Left ventricle myocardium inferior (tissue), 1 donor: ENCODE measurements at regions not wholly inside any gene's neighbourhood (a gene's known extent, or its start where the extent isn't known, plus 50 kb on each side); places are given as distances from the start of the nearest gene placed in this dataset.

ENCODE experiments used
- DNase-seq: peaks from one replicate; pipeline ENCODE4 v3.0.0-alpha.2; 2020
- H3K27ac ChIP-seq: fragments of 200-600 bp; replicated peaks from 2 replicates; pipeline ENCODE4 v1.8.0; 2021
- H3K27me3 ChIP-seq: fragments of 200-600 bp; 2 replicates; pipeline ENCODE4 v1.8.0; 2021; ENCODE audit warnings: low read depth
- H3K36me3 ChIP-seq: fragments of 200-600 bp; 2 replicates; pipeline ENCODE4 v1.8.0; 2021
- H3K4me1 ChIP-seq: fragments of 200-600 bp; 2 replicates; pipeline ENCODE4 v1.8.0; 2021
- H3K4me3 ChIP-seq: fragments of 200-600 bp; 2 replicates; pipeline ENCODE4 v1.8.0; 2021; ENCODE audit warnings: mild to moderate bottlenecking, moderate library complexity
- H3K9me3 ChIP-seq: fragments of 200-600 bp; replicated peaks from 2 replicates; pipeline ENCODE4 v1.8.0; 2021
- intact Hi-C: fragments of 100-400 bp; cut with micrococcal nuclease; formaldehyde crosslinking; loops from one replicate; pipeline ENCODE4 v1.11.0; 2022
- TF ChIP-seq, protein P1 (sequence below): fragments of 200-600 bp; IDR thresholded peaks from 2 replicates; pipeline ENCODE4 v1.8.0; 2021; ENCODE audit warnings: antibody characterized with exemption, mild to moderate bottlenecking, borderline replicate concordance
- donor health status: DM: no; HTN: yes; CAD: no; lungs with severe emphysema.

DNA sequence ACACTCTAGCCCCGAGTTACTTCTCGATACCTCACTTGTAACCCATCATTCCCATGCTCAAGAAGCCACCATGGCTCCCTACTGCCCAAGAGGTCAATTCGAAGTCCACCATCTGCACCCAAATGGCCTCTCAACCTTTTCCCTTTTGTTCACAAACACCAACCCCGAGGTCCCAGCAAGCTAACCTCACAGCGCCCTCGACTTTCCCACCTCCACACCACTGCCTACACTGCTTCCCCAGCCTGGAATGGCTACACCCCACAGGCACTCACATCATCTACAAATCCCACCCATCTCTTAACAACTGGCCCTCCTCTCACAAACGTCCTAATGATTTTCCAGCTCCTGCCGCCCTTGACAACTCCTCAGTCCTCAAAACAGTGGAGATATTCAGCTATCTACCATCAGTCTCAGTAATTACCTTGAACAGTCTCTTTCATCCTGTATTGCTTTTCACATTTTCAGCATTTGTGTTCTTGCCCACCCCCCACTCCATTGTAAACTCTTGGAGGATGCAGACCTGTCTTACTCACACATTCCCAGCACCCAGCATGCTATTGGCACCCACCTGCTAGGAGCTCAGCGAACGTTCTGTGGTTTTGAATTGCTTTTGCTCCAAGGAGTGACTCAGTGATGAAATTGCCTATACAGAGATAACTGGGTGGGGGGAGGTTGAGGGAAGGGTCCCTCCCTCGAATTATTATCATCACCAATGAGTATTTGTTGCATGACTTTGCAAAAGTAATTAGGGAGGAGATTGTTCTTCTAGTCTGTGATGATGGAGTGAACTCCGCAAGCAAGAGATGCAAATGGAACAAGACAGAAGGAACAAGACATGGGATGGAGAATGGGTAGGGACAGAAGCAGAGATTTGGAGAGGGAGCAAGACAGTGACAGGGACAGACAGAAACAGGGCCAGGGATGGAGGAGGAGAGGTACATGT lies 106.8 kb downstream of the CYP26B1 start:
- peaks cover 31% of the 10 kb centered on the region for H3K27me3 ChIP-seq
- no peak overlapping the region for H3K4me3 ChIP-seq
- H3K27ac ChIP-seq, result no peak overlapping the region
- intact Hi-C loops, result no loop called here
- no peaks in the 10 kb centered on the region for H3K36me3 ChIP-seq
- peaks cover 21% of the 10 kb centered on the region for H3K9me3 ChIP-seq
- TF ChIP-seq, protein P1, sequence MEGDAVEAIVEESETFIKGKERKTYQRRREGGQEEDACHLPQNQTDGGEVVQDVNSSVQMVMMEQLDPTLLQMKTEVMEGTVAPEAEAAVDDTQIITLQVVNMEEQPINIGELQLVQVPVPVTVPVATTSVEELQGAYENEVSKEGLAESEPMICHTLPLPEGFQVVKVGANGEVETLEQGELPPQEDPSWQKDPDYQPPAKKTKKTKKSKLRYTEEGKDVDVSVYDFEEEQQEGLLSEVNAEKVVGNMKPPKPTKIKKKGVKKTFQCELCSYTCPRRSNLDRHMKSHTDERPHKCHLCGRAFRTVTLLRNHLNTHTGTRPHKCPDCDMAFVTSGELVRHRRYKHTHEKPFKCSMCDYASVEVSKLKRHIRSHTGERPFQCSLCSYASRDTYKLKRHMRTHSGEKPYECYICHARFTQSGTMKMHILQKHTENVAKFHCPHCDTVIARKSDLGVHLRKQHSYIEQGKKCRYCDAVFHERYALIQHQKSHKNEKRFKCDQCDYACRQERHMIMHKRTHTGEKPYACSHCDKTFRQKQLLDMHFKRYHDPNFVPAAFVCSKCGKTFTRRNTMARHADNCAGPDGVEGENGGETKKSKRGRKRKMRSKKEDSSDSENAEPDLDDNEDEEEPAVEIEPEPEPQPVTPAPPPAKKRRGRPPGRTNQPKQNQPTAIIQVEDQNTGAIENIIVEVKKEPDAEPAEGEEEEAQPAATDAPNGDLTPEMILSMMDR, result no peak
- H3K4me1 ChIP-seq, result no peaks in the 10 kb centered on the region
- no peak for DNase-seq

DNA sequence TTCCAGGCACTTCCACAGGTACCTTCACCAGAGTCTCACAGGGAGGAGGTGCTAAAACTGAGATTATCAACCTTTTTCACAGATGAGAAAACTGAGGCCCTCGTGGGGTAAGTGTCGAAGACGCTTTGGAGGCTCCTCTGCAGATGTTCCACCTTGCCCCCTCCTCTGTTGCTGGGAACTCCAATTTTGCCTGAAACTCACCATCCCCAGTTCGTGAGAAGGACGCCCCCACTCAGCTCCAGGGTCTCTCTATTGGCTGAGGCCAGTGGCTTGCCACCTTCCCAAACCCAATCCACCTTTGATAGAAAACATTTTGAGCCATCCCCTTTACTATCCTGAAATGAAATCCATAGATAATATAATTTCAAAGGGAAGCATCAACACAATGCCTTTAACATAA lies 109.1 kb downstream of the CYP26B1 start:
- intact Hi-C loops, result no loop called here
- DNase-seq, result no peak
- H3K9me3 ChIP-seq, result peaks cover 7% of the 10 kb centered on the region
- no peaks in the 10 kb centered on the region for H3K36me3 ChIP-seq
- TF ChIP-seq, protein P1, result no peak
- H3K4me1 ChIP-seq, result no peaks in the 10 kb centered on the region
- H3K4me3 ChIP-seq, result no peak overlapping the region
- no peak overlapping the region for H3K27ac ChIP-seq
- peaks cover 26% of the 10 kb centered on the region for H3K27me3 ChIP-seq

DNA sequence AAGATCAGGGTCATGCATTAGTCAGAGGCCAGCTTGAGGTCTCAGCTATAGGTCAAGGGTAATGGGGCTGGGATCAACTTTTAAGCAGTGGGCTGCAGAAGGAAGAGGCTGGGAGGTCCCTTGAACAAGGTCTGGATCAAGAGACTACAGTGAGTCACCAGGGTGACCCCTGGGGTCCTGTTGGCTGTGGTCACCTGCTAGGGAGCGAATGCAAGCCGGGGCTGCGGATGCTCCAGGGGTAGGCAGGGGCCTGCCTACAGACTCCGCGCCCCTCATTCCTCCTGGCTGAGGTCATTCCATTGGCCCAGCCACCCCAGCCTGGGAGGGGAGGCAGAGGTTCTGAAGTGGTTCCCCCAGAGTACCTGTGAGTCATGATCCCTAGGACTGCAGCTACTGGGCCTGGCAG lies 110.4 kb downstream of the CYP26B1 start:
- TF ChIP-seq, protein P1, result no peak

DNA sequence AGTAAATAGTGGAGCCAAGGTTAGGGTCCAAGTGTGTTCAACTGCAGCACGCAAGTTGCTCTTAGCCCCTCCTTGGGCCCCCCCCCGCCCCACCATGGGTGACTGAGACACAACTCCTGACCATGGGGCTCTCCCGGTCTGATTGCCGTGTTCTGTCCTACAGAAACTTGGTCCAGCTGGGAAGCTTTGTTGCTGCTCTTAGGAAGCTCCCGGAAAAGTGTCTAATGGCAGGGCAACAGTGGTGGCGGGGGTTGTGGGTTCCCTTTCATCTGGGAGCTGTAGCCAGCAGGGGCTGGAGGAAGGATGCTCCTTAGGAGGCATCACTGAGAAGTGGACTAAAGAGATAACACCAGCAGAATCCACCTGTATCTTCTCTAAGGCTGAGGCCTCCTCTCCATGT lies 111.1 kb downstream of the CYP26B1 start:
- DNase-seq, result no peak
- TF ChIP-seq, protein P1, result no peak
- H3K4me3 ChIP-seq, result no peak overlapping the region
- no peaks in the 10 kb centered on the region for H3K4me1 ChIP-seq
- H3K27ac ChIP-seq, result no peak overlapping the region
- H3K27me3 ChIP-seq, result peaks cover 40% of the 10 kb centered on the region
- no peaks in the 10 kb centered on the region for H3K36me3 ChIP-seq
- intact Hi-C loops, result no loop called here
- H3K9me3 ChIP-seq, result no peaks in the 10 kb centered on the region

More for the DNA sequence above, 110.4 kb downstream of the CYP26B1 start:
- no peak for DNase-seq
- Histone ChIP-seq H3K27ac (no peak overlapping the region), H3K4me3 (no peak overlapping the region), H3K4me1 (no peaks in the 10 kb centered on the region), H3K36me3 (no peaks in the 10 kb centered on the region), H3K27me3 (peaks cover 34% of the 10 kb centered on the region), H3K9me3 (no peaks in the 10 kb centered on the region)
- intact Hi-C loops, result no loop called here

DNA sequence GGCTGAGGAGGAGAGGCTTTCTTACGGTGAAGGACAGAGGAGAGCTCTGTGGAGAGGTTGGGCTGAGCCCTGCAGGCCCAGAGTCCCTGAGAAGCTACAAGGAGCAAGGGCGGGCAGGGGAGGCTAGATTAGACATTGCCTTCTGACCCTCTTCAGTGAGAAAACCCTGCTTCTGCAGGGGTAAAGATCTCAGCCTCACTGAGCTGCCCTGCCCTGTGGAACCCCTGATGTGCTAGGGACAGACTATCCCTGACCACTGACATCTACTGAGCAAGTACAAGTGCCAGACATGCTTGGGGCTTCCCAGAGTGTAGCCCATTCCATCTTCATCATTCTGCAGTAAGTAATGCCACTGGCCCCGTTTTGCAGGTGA lies 111.5 kb downstream of the CYP26B1 start:
- TF ChIP-seq, protein P1, result no peak
- Histone ChIP-seq H3K4me3 (no peak overlapping the region), H3K27ac (no peak overlapping the region), H3K36me3 (no peaks in the 10 kb centered on the region), H3K4me1 (no peaks in the 10 kb centered on the region), H3K9me3 (no peaks in the 10 kb centered on the region), H3K27me3 (peaks cover 44% of the 10 kb centered on the region)
- DNase-seq, result no peak
- intact Hi-C loops, result no loop called here
